ENCODE measurements at regions not wholly inside any gene's neighbourhood (a gene's known extent, or its start where the extent isn't known, plus 50 kb on each side); places are given as distances from the start of the nearest gene placed in this dataset.

- no peak overlapping the region for H3K4me3 Mint-ChIP-seq (ENCODE audit: unreplicated experiment)
- no peak for DNase-seq (ENCODE audit: low spot score)
- H3K9me3 Mint-ChIP-seq (ENCODE audit: low read depth) = no peaks in the 10 kb centered on the region
- H3K4me1 Mint-ChIP-seq (ENCODE audit: low read depth) = no peaks in the 10 kb centered on the region
- TF ChIP-seq CTCF (IDR thresholded peaks at IDR 0.05) = no peak
- H3K27me3 Mint-ChIP-seq (ENCODE audit: low read depth) = peaks cover 19% of the 10 kb centered on the region
- no peaks in the 10 kb centered on the region for H3K36me3 Mint-ChIP-seq (ENCODE audit: low read depth)
- H3K27ac Mint-ChIP-seq (ENCODE audit: unreplicated experiment) = no peak overlapping the region
These were observed 437.3 kb downstream of the DHX35 start for GRCh38 chr20:39399463-39399862.

GRCh38 chr20:39398656-39399055, 436.5 kb downstream of the DHX35 start:
- H3K4me1 Mint-ChIP-seq (ENCODE audit: low read depth) = no peaks in the 10 kb centered on the region
- no peak overlapping the region for H3K27ac Mint-ChIP-seq (ENCODE audit: unreplicated experiment)
- DNase-seq (ENCODE audit: low spot score) = no peak
- no peak overlapping the region for H3K4me3 Mint-ChIP-seq (ENCODE audit: unreplicated experiment)
- H3K27me3 Mint-ChIP-seq (ENCODE audit: low read depth) = peaks cover 20% of the 10 kb centered on the region
- H3K9me3 Mint-ChIP-seq (ENCODE audit: low read depth) = no peaks in the 10 kb centered on the region
- no peaks in the 10 kb centered on the region for H3K36me3 Mint-ChIP-seq (ENCODE audit: low read depth)
- no peak for TF ChIP-seq CTCF (IDR thresholded peaks at IDR 0.05)

- Mint-ChIP-seq H3K4me1 (ENCODE audit: low read depth) (no peaks in the 10 kb centered on the region), H3K27ac (ENCODE audit: unreplicated experiment) (no peak overlapping the region), H3K4me3 (ENCODE audit: unreplicated experiment) (no peak overlapping the region), H3K9me3 (ENCODE audit: low read depth) (no peaks in the 10 kb centered on the region), H3K36me3 (ENCODE audit: low read depth) (no peaks in the 10 kb centered on the region), H3K27me3 (ENCODE audit: low read depth) (peaks cover 18% of the 10 kb centered on the region)
- no peak for DNase-seq (ENCODE audit: low spot score)
- TF ChIP-seq CTCF (IDR thresholded peaks at IDR 0.05) = no peak
These were observed 435.5 kb downstream of the DHX35 start for GRCh38 chr20:39397646-39398045.

GRCh38 chr20:39395478-39396291, 433.5 kb downstream of the DHX35 start:
- H3K9me3 Mint-ChIP-seq (ENCODE audit: low read depth) = no peaks in the 10 kb centered on the region
- TF ChIP-seq CTCF (IDR thresholded peaks at IDR 0.05) = no peak
- no peak overlapping the region for H3K4me3 Mint-ChIP-seq (ENCODE audit: unreplicated experiment)
- peaks cover 17% of the 10 kb centered on the region for H3K27me3 Mint-ChIP-seq (ENCODE audit: low read depth)
- DNase-seq (ENCODE audit: low spot score) = no peak
- H3K4me1 Mint-ChIP-seq (ENCODE audit: low read depth) = no peaks in the 10 kb centered on the region
- H3K27ac Mint-ChIP-seq (ENCODE audit: unreplicated experiment) = no peak overlapping the region
- no peaks in the 10 kb centered on the region for H3K36me3 Mint-ChIP-seq (ENCODE audit: low read depth)

GRCh38 chr20:39394461-39394860, 432.3 kb downstream of the DHX35 start:
- H3K9me3 Mint-ChIP-seq (ENCODE audit: low read depth) = no peaks in the 10 kb centered on the region
- H3K4me1 Mint-ChIP-seq (ENCODE audit: low read depth) = no peaks in the 10 kb centered on the region
- H3K27me3 Mint-ChIP-seq (ENCODE audit: low read depth) = peaks cover 17% of the 10 kb centered on the region
- H3K36me3 Mint-ChIP-seq (ENCODE audit: low read depth) = no peaks in the 10 kb centered on the region
- DNase-seq (ENCODE audit: low spot score) = no peak
- no peak overlapping the region for H3K4me3 Mint-ChIP-seq (ENCODE audit: unreplicated experiment)
- no peak for TF ChIP-seq CTCF (IDR thresholded peaks at IDR 0.05)
- H3K27ac Mint-ChIP-seq (ENCODE audit: unreplicated experiment) = no peak overlapping the region

Data from chondrocyte (in vitro differentiated cells).